GM21619 (cell line): ENCODE measurements at regions not wholly inside any gene's neighbourhood (a gene's known extent, or its start where the extent isn't known, plus 50 kb on each side); places are given as distances from the start of the nearest gene placed in this dataset.
"Not testable (repeated sequence)": the region's sequence is repeated elsewhere in the genome, so short reads cannot be mapped to it uniquely, and the experiment has no call there.

ENCODE experiments used
- ATAC-seq: cut with Tn5 transposase; IDR thresholded peaks from one replicate; pipeline ENCODE4 v1.9.1; 2021; ENCODE audit not compliant: unreplicated experiment

DNA sequence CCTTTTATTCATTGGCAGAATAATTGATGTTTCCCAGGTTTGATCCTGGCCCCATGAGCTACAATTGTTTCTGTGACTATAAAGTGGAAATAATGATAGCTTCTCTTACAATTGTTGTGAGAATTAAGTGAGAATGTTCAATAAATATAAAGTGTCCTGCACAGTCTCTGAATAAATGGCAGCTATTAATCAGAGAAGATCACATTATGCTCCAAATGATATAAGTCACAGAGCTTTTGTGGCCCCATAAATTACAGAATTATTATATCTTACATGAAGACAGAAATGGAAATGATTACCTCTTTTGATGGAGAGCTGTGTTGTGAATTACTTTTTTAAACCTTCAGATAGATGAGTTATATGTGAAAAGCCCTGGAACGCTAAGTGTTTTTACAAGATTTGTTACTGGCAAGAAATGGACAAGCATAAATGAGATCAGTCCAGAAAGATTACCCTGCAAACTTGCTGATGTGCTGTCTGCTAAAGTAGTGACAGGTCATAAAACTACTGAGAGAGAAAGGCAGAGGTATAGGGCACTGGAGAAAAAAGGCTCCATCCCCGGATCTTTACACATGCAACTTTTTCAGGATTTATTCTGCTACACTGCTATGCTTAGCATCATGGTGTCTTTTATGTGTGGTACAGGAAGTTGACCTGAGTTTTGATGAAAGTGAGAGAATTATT, 750.9 kb upstream of the GOT2 start:
- no peak for ATAC-seq

DNA sequence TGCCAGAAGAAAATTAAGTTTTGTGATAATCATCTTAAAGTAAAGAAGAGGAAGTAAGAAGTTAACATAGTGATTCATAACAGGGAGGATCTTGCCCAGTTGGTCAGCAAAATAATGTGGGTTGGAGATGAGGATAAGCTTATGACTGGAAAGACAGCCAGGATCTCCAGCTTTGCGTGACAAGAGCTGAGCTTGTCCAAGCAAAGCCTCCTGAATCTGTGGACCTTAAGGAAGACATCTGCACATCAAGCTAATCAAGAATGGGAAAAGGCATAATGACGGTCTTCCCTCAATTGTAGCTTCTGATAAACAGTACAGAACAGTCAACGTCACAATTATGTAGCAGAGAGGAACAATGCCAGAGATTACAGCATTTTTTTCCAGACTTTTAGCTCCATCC, 744.7 kb upstream of the GOT2 start:
- no peak for ATAC-seq

- ATAC-seq = no peak
Observed at GRCh38 chr16:59470556-59470955, 736.4 kb upstream of the GOT2 start.

GRCh38 chr16:59469266-59469665, 735.1 kb upstream of the GOT2 start:
- ATAC-seq = no peak

- ATAC-seq = no peak
Observed at GRCh38 chr16:59463776-59464175, 729.7 kb upstream of the GOT2 start.

DNA sequence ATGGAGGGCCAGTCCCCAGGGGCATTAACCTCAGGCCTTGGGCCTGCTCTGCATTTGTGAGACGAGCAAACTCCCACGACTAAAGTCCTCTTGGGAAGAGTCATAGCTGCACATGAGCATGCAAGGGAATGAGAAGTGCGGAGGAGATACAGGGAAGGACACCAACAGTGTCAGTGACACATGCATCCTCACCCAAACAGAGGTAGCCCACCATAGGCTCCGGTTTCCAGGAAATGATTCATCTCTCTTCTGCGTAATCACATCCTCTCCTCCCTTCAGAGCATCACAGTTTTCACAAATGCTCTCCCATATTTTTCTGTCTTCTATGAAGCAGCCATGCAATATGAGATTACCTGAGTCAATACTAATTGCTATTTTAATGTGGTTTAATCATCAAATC, 725.7 kb upstream of the GOT2 start:
- ATAC-seq = no peak

DNA sequence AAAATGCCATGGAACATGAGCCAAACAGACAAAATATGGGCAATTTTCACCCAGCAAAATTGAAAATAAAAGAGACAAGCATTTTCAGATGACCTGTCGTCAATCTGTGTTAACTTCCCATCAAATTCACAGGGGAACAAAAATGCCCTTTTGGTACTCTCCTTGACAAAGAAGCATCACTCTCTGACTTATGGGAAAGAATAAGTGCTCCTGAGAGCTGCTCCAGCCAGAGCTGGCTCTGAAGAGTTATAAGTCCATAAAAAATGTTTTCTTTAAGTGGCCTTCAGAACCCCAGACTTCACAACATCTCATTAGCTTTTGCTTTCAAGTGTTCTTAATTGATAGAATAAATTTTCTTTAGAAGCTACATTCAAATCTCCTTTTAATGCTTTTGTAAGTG, 721.4 kb upstream of the GOT2 start:
- no peak for ATAC-seq

GRCh38 chr16:59450513-59450912, 716.4 kb upstream of the GOT2 start:
- ATAC-seq = not testable (repeated sequence)

DNA sequence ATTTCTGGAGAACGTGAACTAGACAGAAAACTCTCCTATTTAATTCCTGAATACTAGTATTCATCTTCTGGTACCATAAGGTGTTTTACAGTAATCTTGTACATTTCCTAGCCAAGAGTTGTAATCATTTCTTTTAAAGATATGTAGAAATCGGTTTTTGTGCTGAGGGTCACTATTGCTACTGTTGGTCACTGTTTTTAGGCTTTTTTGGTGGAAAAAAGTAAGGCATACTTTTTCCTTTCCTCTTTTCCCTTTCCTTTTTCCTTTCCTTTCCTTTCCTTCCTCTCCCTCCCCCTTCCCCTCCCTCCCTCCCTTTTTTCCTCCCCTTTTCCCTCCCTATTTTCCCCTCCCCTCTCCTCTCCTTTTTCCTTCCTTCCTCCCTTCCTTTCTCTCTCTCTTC, 706.4 kb upstream of the GOT2 start:
- no peak for ATAC-seq

DNA sequence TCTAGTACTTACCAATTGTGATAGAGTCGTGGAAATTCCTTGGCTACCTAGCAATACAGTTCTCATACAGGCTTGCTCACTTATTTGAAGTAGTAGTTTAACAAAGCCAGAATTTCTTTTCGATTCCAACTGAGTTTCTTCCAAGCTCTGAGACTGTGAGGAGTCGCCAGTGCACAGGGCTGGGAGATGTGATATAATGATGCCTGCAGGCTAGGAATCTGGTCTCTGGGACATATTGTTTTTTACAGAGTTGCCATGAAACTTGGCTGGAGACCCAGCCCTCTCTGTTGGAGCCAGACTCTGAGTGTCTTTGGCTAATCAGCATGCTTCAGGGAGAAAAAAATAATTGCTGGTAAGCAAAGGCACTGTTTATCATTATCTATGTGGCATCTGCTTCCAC, 698.8 kb upstream of the GOT2 start:
- ATAC-seq = no peak

- no peak for ATAC-seq
Observed at GRCh38 chr16:59432276-59432675, 698.2 kb upstream of the GOT2 start.

- ATAC-seq = no peak
Observed at GRCh38 chr16:59424714-59425273, 690.7 kb upstream of the GOT2 start.

- no peak for ATAC-seq
Observed at GRCh38 chr16:59411961-59412841, 678.1 kb upstream of the GOT2 start.

- ATAC-seq = no peak
Observed at GRCh38 chr16:59410451-59410850, 676.3 kb upstream of the GOT2 start.

DNA sequence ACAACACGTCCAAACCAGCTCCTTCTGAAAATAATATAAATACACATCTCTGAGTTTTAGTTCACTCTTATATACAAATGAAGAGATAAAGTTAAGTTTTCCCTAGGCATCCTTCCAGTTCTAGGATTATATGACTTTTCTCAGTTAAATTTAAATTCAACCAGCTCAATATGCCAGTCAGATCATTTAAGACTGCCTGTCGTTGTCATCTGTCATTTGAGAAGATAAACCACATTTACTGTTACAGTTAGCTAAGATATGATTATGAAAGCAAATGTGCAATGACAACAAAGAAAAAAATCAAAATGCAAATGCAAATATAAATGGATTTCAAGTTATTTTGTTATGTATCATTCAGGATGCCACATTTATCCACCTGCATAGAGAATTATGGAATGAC, 671.7 kb upstream of the GOT2 start:
- ATAC-seq = no peak

- no peak for ATAC-seq
Observed at GRCh38 chr16:59404509-59404908, 670.4 kb upstream of the GOT2 start.

DNA sequence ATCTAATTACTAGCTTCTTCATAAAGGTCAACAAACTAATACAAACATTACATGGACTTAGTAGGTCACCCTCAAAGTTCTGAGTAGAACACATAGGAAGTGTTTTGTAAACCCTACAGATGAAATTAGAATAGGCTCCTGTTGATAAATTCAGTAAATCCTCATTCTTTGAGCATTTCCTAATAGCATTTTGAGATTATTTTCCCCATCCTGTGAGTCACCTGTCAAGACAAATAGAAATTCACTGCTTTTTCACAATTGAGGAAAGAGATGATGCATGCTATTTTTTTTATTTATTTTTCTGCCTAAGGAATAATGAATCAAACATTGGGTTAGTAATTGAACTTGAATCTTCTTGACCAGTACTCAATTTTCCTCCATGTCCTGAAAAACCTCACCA, 666.7 kb upstream of the GOT2 start:
- ATAC-seq = no peak

GRCh38 chr16:59397638-59398037, 663.5 kb upstream of the GOT2 start:
- no peak for ATAC-seq

GRCh38 chr16:59394526-59394925, 660.4 kb upstream of the GOT2 start:
- no peak for ATAC-seq

DNA sequence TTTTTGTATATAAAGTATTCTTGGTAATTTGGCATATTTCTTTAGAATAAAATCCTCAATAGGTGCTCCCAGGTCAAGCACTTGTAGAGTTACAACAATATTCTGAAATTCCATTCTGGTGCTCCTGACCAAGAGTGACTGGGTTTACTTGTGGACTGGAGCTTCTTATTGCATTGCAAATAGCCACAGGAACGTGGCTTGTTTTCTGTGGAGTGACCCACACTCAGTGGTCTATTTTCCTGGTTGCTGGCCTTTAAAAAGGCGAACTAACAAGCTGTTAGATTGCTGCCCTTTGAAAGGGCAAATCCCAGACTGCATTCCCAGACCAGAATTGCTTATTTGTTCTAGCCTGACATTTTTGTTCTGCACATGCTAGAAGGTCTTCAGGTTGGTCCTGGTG, 658.8 kb upstream of the GOT2 start:
- ATAC-seq = no peak

- no peak for ATAC-seq
Observed at GRCh38 chr16:59391617-59392364, 657.7 kb upstream of the GOT2 start.
